Testis (tissue), 2 donors: ENCODE measurements at regions not wholly inside any gene's neighbourhood (a gene's known extent, or its start where the extent isn't known, plus 50 kb on each side); places are given as distances from the start of the nearest gene placed in this dataset.

ENCODE experiments used
- POLR2A ChIP-seq: fragments of 450-650 bp; IDR thresholded peaks from one replicate; pipeline ENCODE4 v1.6.1; 2017; ENCODE audit warnings: antibody characterized with exemption, mild to moderate bottlenecking, moderate library complexity
- TF ChIP-seq, protein P1 (sequence below), 3 experiments: fragments of 450-650 bp in 2 of 3; fragments of 200-600 bp in 1 of 3; sonication (generic) in 1 of 3; IDR thresholded peaks; one replicate each; pipeline ENCODE4 v1.5.1; 2016 to 2019; ENCODE audit warnings: antibody characterized with exemption in 3 of 3, mild to moderate bottlenecking in 2 of 3, moderate library complexity in 1 of 3

DNA sequence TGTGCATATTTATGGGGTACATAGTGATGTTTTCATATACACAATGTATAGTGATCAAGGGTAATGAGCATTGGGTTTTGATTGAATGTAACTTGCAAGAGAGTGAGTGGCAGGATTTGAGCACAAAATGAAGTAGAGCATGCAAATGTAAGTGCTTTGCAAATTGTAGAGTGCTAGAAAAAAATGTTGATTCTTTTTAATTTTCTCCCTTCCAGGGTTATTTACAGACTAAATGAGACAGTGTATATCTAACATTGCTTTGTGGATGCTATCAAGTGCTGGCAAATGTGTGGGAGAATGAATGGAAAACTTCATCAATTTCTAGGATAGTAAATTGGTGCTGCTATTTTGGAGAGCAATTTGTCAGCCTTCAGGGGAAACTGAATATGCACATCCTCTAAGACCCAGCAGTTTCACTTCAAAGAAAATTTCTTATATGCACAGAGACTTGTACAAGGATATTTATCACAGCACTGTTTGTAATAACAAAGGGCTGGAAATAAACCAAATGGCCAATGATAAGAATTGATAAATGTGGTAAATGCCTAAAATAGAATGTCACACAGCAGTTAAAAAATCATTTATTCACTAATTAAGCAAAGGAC lies 120.6 kb upstream of the PLPP4 start:
- TF ChIP-seq, protein P1, sequence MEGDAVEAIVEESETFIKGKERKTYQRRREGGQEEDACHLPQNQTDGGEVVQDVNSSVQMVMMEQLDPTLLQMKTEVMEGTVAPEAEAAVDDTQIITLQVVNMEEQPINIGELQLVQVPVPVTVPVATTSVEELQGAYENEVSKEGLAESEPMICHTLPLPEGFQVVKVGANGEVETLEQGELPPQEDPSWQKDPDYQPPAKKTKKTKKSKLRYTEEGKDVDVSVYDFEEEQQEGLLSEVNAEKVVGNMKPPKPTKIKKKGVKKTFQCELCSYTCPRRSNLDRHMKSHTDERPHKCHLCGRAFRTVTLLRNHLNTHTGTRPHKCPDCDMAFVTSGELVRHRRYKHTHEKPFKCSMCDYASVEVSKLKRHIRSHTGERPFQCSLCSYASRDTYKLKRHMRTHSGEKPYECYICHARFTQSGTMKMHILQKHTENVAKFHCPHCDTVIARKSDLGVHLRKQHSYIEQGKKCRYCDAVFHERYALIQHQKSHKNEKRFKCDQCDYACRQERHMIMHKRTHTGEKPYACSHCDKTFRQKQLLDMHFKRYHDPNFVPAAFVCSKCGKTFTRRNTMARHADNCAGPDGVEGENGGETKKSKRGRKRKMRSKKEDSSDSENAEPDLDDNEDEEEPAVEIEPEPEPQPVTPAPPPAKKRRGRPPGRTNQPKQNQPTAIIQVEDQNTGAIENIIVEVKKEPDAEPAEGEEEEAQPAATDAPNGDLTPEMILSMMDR (IDR thresholded peaks at IDR 0.05), result no peak
- TF ChIP-seq POLR2A, result no peak
